ENCODE measurements at regions not wholly inside any gene's neighbourhood (a gene's known extent, or its start where the extent isn't known, plus 50 kb on each side); places are given as distances from the start of the nearest gene placed in this dataset.

GRCh38 chr1:96011606-96012005 is 710.0 kb upstream of the PTBP2 start:
- Histone ChIP-seq H3K9me3 (no peaks in the 10 kb centered on the region), H3K4me3 (no peak overlapping the region), H3K27me3 (no peaks in the 10 kb centered on the region), H3K36me3 (no peaks in the 10 kb centered on the region), H3K4me1 (no peaks in the 10 kb centered on the region), H3K4me2 (no peak overlapping the region), H3K9ac (no peak overlapping the region), H3K27ac (no peak overlapping the region), H4K20me1 (no peaks in the 10 kb centered on the region)
- TF ChIP-seq Cebpa-rat (IDR thresholded peaks at IDR 0.05): no peak

DNA sequence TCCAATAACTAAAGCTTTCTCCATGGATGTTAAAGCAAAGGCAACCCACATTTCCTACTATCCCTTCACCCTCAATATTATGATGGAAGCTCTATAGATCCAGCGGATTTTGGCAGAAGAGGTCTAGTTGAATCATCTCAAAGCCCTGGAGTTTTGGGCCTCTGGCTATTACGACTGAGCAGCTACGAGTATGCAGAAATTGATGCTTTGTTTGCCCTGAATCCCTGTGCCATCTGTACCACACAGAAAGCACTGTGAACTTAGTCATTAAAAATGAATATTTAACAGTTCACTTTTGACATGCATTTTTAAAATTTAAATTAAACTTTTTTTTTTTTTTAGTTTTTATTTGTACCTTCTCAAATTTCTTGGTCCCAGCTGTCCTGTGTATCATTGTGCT is 705.4 kb upstream of the PTBP2 start:
- no peak overlapping the region for H3K9ac ChIP-seq
- no peaks in the 10 kb centered on the region for H3K27me3 ChIP-seq
- no peaks in the 10 kb centered on the region for H3K4me1 ChIP-seq
- no peaks in the 10 kb centered on the region for H3K9me3 ChIP-seq
- H3K27ac ChIP-seq: no peak overlapping the region
- no peaks in the 10 kb centered on the region for H4K20me1 ChIP-seq
- no peak overlapping the region for H3K4me2 ChIP-seq
- no peak for TF ChIP-seq Cebpa-rat (IDR thresholded peaks at IDR 0.05)
- no peak overlapping the region for H3K4me3 ChIP-seq
- no peaks in the 10 kb centered on the region for H3K36me3 ChIP-seq

GRCh38 chr1:96020378-96020777 is 701.2 kb upstream of the PTBP2 start:
- no peak for TF ChIP-seq Cebpa-rat (IDR thresholded peaks at IDR 0.05)
- H3K27ac ChIP-seq: no peak overlapping the region
- no peaks in the 10 kb centered on the region for H3K4me1 ChIP-seq
- H3K4me2 ChIP-seq: no peak overlapping the region
- no peaks in the 10 kb centered on the region for H4K20me1 ChIP-seq
- H3K27me3 ChIP-seq: no peaks in the 10 kb centered on the region
- no peaks in the 10 kb centered on the region for H3K36me3 ChIP-seq
- H3K9me3 ChIP-seq: no peaks in the 10 kb centered on the region
- H3K9ac ChIP-seq: no peak overlapping the region
- no peak overlapping the region for H3K4me3 ChIP-seq

- no peak overlapping the region for H3K4me3 ChIP-seq
- no peaks in the 10 kb centered on the region for H4K20me1 ChIP-seq
- no peak for TF ChIP-seq Cebpa-rat (IDR thresholded peaks at IDR 0.05)
Observed at GRCh38 chr1:96025062-96025461, 696.5 kb upstream of the PTBP2 start.

GRCh38 chr1:96028071-96028470 is 693.5 kb upstream of the PTBP2 start:
- no peak overlapping the region for H3K27ac ChIP-seq
- H3K9me3 ChIP-seq: peaks cover 18% of the 10 kb centered on the region
- H3K4me2 ChIP-seq: no peak overlapping the region
- TF ChIP-seq Cebpa-rat (IDR thresholded peaks at IDR 0.05): no peak
- H3K4me3 ChIP-seq: no peak overlapping the region
- H3K9ac ChIP-seq: no peak overlapping the region
- no peaks in the 10 kb centered on the region for H3K27me3 ChIP-seq
- no peaks in the 10 kb centered on the region for H3K36me3 ChIP-seq
- no peaks in the 10 kb centered on the region for H4K20me1 ChIP-seq
- no peaks in the 10 kb centered on the region for H3K4me1 ChIP-seq

More at GRCh38 chr1:96025062-96025461, 696.5 kb upstream of the PTBP2 start:
- H3K4me2 ChIP-seq: no peak overlapping the region
- no peaks in the 10 kb centered on the region for H3K4me1 ChIP-seq
- H3K9ac ChIP-seq: no peak overlapping the region
- H3K9me3 ChIP-seq: peaks cover 18% of the 10 kb centered on the region
- H3K27ac ChIP-seq: no peak overlapping the region
- no peaks in the 10 kb centered on the region for H3K36me3 ChIP-seq
- no peaks in the 10 kb centered on the region for H3K27me3 ChIP-seq

GRCh38 chr1:96030312-96030711 is 691.3 kb upstream of the PTBP2 start:
- Histone ChIP-seq H3K4me2 (no peak overlapping the region), H3K4me3 (no peak overlapping the region), H3K27me3 (no peaks in the 10 kb centered on the region), H3K36me3 (no peaks in the 10 kb centered on the region), H3K9ac (no peak overlapping the region), H3K27ac (no peak overlapping the region), H3K9me3 (peaks cover 18% of the 10 kb centered on the region), H4K20me1 (no peaks in the 10 kb centered on the region), H3K4me1 (no peaks in the 10 kb centered on the region)
- no peak for TF ChIP-seq Cebpa-rat (IDR thresholded peaks at IDR 0.05)

DNA sequence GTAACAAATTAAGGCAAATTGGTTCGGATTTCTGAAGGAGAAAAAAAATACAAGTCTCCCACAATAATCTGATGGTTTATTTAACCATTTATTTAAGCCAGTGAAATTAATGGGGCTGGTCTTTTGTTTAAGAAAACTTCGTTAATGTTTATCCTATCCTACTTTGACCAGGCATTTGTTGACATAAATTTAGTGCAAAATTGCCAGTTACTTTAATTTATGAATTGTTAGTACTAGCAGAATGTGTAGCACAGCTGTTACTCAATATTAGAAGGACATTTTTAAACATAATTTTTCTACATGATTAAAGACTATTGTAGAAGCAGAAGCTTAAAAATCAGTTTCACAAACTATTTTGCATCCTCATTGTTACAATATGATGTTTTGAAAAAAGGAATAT is 687.6 kb upstream of the PTBP2 start:
- H4K20me1 ChIP-seq: no peaks in the 10 kb centered on the region
- peaks cover 3% of the 10 kb centered on the region for H3K9me3 ChIP-seq
- H3K4me2 ChIP-seq: no peak overlapping the region
- H3K9ac ChIP-seq: no peak overlapping the region
- no peaks in the 10 kb centered on the region for H3K27me3 ChIP-seq
- H3K4me3 ChIP-seq: no peak overlapping the region
- H3K36me3 ChIP-seq: no peaks in the 10 kb centered on the region
- no peak for TF ChIP-seq Cebpa-rat (IDR thresholded peaks at IDR 0.05)
- no peaks in the 10 kb centered on the region for H3K4me1 ChIP-seq
- no peak overlapping the region for H3K27ac ChIP-seq

GRCh38 chr1:96036763-96037162 is 684.8 kb upstream of the PTBP2 start:
- Histone ChIP-seq H3K9me3 (no peaks in the 10 kb centered on the region), H3K4me2 (no peak overlapping the region), H4K20me1 (no peaks in the 10 kb centered on the region), H3K36me3 (no peaks in the 10 kb centered on the region), H3K4me1 (no peaks in the 10 kb centered on the region), H3K4me3 (no peak overlapping the region), H3K27me3 (no peaks in the 10 kb centered on the region), H3K27ac (no peak overlapping the region), H3K9ac (no peak overlapping the region)
- no peak for TF ChIP-seq Cebpa-rat (IDR thresholded peaks at IDR 0.05)

- Histone ChIP-seq H3K36me3 (no peaks in the 10 kb centered on the region), H4K20me1 (no peaks in the 10 kb centered on the region), H3K27ac (no peak overlapping the region), H3K9ac (no peak overlapping the region), H3K4me2 (no peak overlapping the region), H3K9me3 (no peaks in the 10 kb centered on the region), H3K4me3 (no peak overlapping the region), H3K27me3 (no peaks in the 10 kb centered on the region), H3K4me1 (no peaks in the 10 kb centered on the region)
- no peak for TF ChIP-seq Cebpa-rat (IDR thresholded peaks at IDR 0.05)
Observed at GRCh38 chr1:96038636-96039035, 682.9 kb upstream of the PTBP2 start.

- Histone ChIP-seq H3K9me3 (no peaks in the 10 kb centered on the region), H3K9ac (no peak overlapping the region), H3K4me3 (no peak overlapping the region), H3K27me3 (no peaks in the 10 kb centered on the region), H4K20me1 (no peaks in the 10 kb centered on the region), H3K4me1 (no peaks in the 10 kb centered on the region), H3K27ac (no peak overlapping the region), H3K36me3 (no peaks in the 10 kb centered on the region), H3K4me2 (no peak overlapping the region)
- no peak for TF ChIP-seq Cebpa-rat (IDR thresholded peaks at IDR 0.05)
Observed at GRCh38 chr1:96039910-96040309, 681.7 kb upstream of the PTBP2 start.

DNA sequence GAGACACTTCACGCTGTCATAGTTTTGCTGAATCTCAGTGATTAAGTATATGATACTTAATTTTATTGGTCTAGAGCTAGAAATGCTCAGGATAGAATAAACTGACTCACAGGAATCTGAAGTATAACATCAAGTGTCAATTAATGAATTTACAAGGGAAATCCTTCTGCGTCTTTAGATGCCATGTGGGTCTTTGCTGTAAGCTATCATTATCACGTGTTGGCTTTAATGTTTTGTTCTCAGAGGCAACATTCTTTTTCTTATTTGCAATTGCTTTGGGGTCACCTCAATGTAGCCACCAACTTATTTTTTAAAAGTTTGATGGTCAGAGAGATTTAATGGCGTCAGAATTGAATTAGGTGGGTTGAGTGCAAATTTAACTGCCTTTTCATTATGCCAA is 680.1 kb upstream of the PTBP2 start:
- H4K20me1 ChIP-seq: no peaks in the 10 kb centered on the region
- no peak overlapping the region for H3K4me2 ChIP-seq
- no peaks in the 10 kb centered on the region for H3K4me1 ChIP-seq
- no peaks in the 10 kb centered on the region for H3K9me3 ChIP-seq
- no peak overlapping the region for H3K9ac ChIP-seq
- H3K36me3 ChIP-seq: no peaks in the 10 kb centered on the region
- TF ChIP-seq Cebpa-rat (IDR thresholded peaks at IDR 0.05): no peak
- no peak overlapping the region for H3K4me3 ChIP-seq
- no peak overlapping the region for H3K27ac ChIP-seq
- H3K27me3 ChIP-seq: no peaks in the 10 kb centered on the region
